ENCODE measurements at regions not wholly inside any gene's neighbourhood (a gene's known extent, or its start where the extent isn't known, plus 50 kb on each side); places are given as distances from the start of the nearest gene placed in this dataset.

DNA sequence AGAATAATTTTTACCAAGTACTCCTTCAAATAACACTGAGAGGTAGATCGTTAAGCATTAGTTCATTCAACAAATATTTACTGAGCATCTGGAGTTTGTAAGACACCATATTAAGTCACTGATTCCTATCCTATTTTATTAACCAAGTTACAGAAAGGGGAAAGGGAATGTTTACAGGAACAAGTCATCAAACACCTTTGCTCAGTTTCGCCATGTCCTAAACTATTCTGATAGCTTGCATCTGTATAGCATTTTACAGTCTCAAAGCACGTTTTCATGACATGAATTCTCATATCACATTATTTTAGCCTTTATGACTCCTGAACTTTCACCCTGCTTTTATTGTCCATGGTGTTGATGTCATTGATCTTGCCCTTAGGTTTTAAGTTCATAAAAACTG is 89.2 kb downstream of the AREG start:
- 80 to 81% methylated on average over 3 of the region's 3 CpGs for WGBS, 2 donors
- intact Hi-C loops (cut with DNase I) = loop anchor here (5.0 kb wide), 1 partner anchor 157 kb away; no protein-coding TSS in a partner anchor
- Histone ChIP-seq H3K27me3 (no peaks in the 10 kb centered on the region), H3K36me3 (no peaks in the 10 kb centered on the region), H3K9me3 (no peaks in the 10 kb centered on the region), H3K4me1 (no peaks in the 10 kb centered on the region), H3K27ac (no peak overlapping the region), H3K4me3 (replicated peaks in 1 of 3) (no peak overlapping the region)
- TF ChIP-seq, protein P1, sequence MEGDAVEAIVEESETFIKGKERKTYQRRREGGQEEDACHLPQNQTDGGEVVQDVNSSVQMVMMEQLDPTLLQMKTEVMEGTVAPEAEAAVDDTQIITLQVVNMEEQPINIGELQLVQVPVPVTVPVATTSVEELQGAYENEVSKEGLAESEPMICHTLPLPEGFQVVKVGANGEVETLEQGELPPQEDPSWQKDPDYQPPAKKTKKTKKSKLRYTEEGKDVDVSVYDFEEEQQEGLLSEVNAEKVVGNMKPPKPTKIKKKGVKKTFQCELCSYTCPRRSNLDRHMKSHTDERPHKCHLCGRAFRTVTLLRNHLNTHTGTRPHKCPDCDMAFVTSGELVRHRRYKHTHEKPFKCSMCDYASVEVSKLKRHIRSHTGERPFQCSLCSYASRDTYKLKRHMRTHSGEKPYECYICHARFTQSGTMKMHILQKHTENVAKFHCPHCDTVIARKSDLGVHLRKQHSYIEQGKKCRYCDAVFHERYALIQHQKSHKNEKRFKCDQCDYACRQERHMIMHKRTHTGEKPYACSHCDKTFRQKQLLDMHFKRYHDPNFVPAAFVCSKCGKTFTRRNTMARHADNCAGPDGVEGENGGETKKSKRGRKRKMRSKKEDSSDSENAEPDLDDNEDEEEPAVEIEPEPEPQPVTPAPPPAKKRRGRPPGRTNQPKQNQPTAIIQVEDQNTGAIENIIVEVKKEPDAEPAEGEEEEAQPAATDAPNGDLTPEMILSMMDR (IDR thresholded peaks at IDR 0.05) = no peak
- no peak for TF ChIP-seq POLR2A (IDR thresholded peaks at IDR 0.05)
- no peak for DNase-seq

DNA sequence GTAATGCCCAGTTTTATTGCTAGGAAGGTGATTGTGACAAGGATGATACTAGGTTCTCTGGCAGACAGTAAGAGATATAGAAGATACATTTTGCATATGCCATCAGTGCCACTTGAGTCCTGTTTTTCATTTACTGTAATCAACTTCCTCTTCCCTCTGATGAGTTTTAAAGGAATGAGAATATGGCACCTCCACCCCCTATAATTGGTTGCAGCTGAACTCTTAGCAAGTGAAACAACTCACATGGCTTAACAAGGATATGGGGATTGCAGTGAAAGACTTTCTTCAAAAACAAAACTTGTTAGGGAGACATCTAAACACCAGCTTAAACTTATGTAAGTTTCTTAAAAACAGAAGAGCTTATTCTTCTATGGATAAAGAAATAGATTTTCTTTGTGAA is 90.0 kb downstream of the AREG start:
- H3K27ac ChIP-seq = no peak overlapping the region
- no peaks in the 10 kb centered on the region for H3K27me3 ChIP-seq
- no peak for DNase-seq
- H3K4me1 ChIP-seq = no peaks in the 10 kb centered on the region
- H3K9me3 ChIP-seq = no peaks in the 10 kb centered on the region
- intact Hi-C loops (cut with DNase I) = loop anchor here (5.0 kb wide), 1 partner anchor 158 kb away; no protein-coding TSS in a partner anchor
- TF ChIP-seq POLR2A (IDR thresholded peaks at IDR 0.05) = no peak
- TF ChIP-seq, protein P1 (IDR thresholded peaks at IDR 0.05) = no peak
- H3K36me3 ChIP-seq = no peaks in the 10 kb centered on the region
- no peak overlapping the region for H3K4me3 ChIP-seq (replicated peaks in 1 of 3)

DNA sequence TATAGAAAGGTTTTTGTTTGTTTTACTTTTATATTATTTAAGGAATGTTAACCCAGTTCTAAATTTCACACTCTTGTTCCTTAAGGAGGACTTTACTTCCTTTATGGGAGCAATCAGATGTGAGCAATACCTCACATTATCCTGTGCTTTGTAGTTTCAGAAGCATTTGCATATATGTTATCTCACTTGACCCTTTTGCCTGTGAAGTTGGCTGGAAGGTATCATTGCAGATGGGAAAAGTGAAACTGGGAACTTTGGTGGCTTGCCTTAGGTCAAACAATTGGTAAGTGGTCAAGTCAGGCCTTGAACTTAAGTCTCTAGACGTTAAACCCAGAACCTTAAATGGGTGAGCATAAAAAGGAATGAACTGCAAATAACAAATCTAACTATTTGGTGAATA is 90.6 kb downstream of the AREG start:
- 88 to 91% methylated on average over 1 of the region's 1 CpG for WGBS, 2 donors

DNA sequence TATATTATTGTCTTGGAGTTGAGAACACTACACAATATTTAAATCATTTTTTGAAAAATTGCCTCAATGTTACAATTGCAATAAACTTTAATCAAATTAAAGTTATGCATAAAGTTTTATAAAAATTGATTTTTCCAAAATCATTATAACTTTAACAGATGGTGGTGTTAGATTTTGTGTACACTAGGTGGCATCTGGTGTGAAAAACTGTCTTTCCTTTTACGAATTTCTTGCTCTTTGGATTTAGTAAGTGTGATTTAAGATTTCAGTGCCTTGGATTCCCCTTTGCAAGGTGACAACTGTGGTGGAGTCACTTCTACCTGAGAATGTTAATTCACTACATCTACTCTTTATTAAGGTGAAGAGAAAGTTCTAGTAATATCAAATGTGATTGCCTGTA is 91.6 kb downstream of the AREG start:
- H3K27ac ChIP-seq = no peak overlapping the region
- H3K4me3 ChIP-seq (replicated peaks in 1 of 3) = no peak overlapping the region
- 69 to 74% methylated on average over 1 of the region's 1 CpG for WGBS, 2 donors
- no peak for DNase-seq
- H3K9me3 ChIP-seq = no peaks in the 10 kb centered on the region
- no peaks in the 10 kb centered on the region for H3K4me1 ChIP-seq
- TF ChIP-seq POLR2A (IDR thresholded peaks at IDR 0.05) = no peak
- TF ChIP-seq, protein P1 (IDR thresholded peaks at IDR 0.05) = no peak
- intact Hi-C loops (cut with DNase I) = no loop called here
- H3K27me3 ChIP-seq = no peaks in the 10 kb centered on the region
- no peaks in the 10 kb centered on the region for H3K36me3 ChIP-seq

More for the DNA sequence above, 90.6 kb downstream of the AREG start:
- H3K4me1 ChIP-seq = no peaks in the 10 kb centered on the region
- no peaks in the 10 kb centered on the region for H3K36me3 ChIP-seq
- intact Hi-C loops (cut with DNase I) = no loop called here
- TF ChIP-seq, protein P1 (IDR thresholded peaks at IDR 0.05) = no peak
- TF ChIP-seq POLR2A (IDR thresholded peaks at IDR 0.05) = no peak
- no peaks in the 10 kb centered on the region for H3K9me3 ChIP-seq
- H3K27ac ChIP-seq = no peak overlapping the region
- no peaks in the 10 kb centered on the region for H3K27me3 ChIP-seq
- no peak for DNase-seq
- H3K4me3 ChIP-seq (replicated peaks in 1 of 3) = no peak overlapping the region

DNA sequence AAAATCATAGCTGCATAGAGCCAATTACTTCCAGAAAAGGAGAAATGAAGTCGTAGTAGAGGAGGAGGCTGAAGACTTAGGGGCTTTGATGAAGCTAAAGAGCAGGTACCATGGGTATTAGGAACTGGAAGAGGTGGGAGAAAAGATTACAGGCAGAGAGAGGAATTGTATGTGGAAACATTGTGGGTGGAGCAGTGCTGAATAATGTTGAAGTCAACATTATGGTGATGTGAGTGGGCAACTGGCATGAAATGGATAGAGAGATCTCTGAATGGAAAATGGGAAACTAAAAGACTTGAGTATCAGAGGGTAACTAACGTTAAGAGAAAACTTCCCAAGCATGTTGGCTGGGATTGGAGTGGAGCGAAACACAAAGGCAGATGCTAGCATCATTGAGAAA is 92.5 kb downstream of the AREG start:
- intact Hi-C loops (cut with DNase I) = no loop called here
- Histone ChIP-seq H3K4me3 (replicated peaks in 1 of 3) (no peak overlapping the region), H3K36me3 (no peaks in the 10 kb centered on the region), H3K27ac (no peak overlapping the region), H3K4me1 (no peaks in the 10 kb centered on the region), H3K9me3 (no peaks in the 10 kb centered on the region), H3K27me3 (no peaks in the 10 kb centered on the region)
- 79 to 86% methylated on average over 3 of the region's 3 CpGs for WGBS, 2 donors
- no peak for TF ChIP-seq POLR2A (IDR thresholded peaks at IDR 0.05)
- TF ChIP-seq, protein P1 (IDR thresholded peaks at IDR 0.05) = no peak
- no peak for DNase-seq
